GM12891 (cell line): ENCODE measurements at regions not wholly inside any gene's neighbourhood (a gene's known extent, or its start where the extent isn't known, plus 50 kb on each side); places are given as distances from the start of the nearest gene placed in this dataset.
"Not testable (repeated sequence)": the region's sequence is repeated elsewhere in the genome, so short reads cannot be mapped to it uniquely, and the experiment has no call there.

Source experiments
- DNase-seq: peaks from one replicate; pipeline ENCODE4 v3.0.0; 2011; ENCODE audit warnings: low spot score; ENCODE audit not compliant: insufficient read length
- FAIRE-seq: peaks from 2 replicates; lab custom pipeline; 2011; peaks lifted over from hg19 to GRCh38; lab: Jason Lieb, UNC
- PAX5 ChIP-seq: IDR thresholded peaks from 2 replicates; pipeline ENCODE4 v1.6.1; 2011; ENCODE audit warnings: low read length, moderate library complexity, mild to moderate bottlenecking; ENCODE audit not compliant: insufficient read depth, severe bottlenecking
- POLR2A ChIP-seq: IDR thresholded peaks from 2 replicates; pipeline ENCODE4 v1.6.1; 2011; ENCODE audit warnings: low read depth, low read length, control low read depth
- POLR2AphosphoS5 ChIP-seq: IDR thresholded peaks from 2 replicates; pipeline ENCODE4 v1.6.1; 2011; ENCODE audit warnings: low read depth, low read length, control low read depth
- POU2F2 ChIP-seq: IDR thresholded peaks from 2 replicates; pipeline ENCODE4 v1.6.1; 2011; ENCODE audit warnings: low read depth, mild to moderate bottlenecking, control low read depth, low read length, moderate library complexity
- SPI1 ChIP-seq: IDR thresholded peaks from 2 replicates; pipeline ENCODE4 v1.6.1; 2011; ENCODE audit warnings: low read depth, low read length, control low read depth
- TAF1 ChIP-seq: IDR thresholded peaks from 2 replicates; pipeline ENCODE4 v1.6.1; 2011; ENCODE audit warnings: low read depth, low read length, control low read depth

- DNase-seq (no peak), FAIRE-seq (no peak)
- TF ChIP-seq PAX5, result no peak
- no peak for TF ChIP-seq POLR2A
- TF ChIP-seq SPI1, result no peak
- no peak for TF ChIP-seq POU2F2
- TF ChIP-seq TAF1, result no peak
- no peak for TF ChIP-seq POLR2AphosphoS5
Observed at GRCh38 chr15:20386198-20386597, 155.4 kb downstream of the GOLGA6L6 start.

GRCh38 chr15:20380199-20380598 is 161.4 kb downstream of the GOLGA6L6 start:
- DNase-seq, FAIRE-seq: not testable (repeated sequence)

GRCh38 chr15:20376872-20377271 is 164.7 kb downstream of the GOLGA6L6 start:
- TF ChIP-seq TAF1 (no peak), POLR2A (no peak), PAX5 (no peak), POU2F2 (no peak), POLR2AphosphoS5 (no peak), SPI1 (no peak)
- no peak for DNase-seq
- FAIRE-seq, result no peak

GRCh38 chr15:20372416-20372815 is 169.2 kb downstream of the GOLGA6L6 start:
- DNase-seq, FAIRE-seq: not testable (repeated sequence)

GRCh38 chr15:20369500-20369899 is 172.1 kb downstream of the GOLGA6L6 start:
- DNase-seq (no peak), FAIRE-seq (no peak)
- no peak for TF ChIP-seq POLR2AphosphoS5
- no peak for TF ChIP-seq TAF1
- TF ChIP-seq POLR2A, result no peak
- TF ChIP-seq POU2F2, result no peak
- no peak for TF ChIP-seq SPI1
- no peak for TF ChIP-seq PAX5

GRCh38 chr15:20368974-20369373 is 172.6 kb downstream of the GOLGA6L6 start:
- TF ChIP-seq POLR2AphosphoS5 (no peak), SPI1 (no peak), POU2F2 (no peak), PAX5 (no peak)
- no peak for FAIRE-seq
- no peak for DNase-seq

DNA sequence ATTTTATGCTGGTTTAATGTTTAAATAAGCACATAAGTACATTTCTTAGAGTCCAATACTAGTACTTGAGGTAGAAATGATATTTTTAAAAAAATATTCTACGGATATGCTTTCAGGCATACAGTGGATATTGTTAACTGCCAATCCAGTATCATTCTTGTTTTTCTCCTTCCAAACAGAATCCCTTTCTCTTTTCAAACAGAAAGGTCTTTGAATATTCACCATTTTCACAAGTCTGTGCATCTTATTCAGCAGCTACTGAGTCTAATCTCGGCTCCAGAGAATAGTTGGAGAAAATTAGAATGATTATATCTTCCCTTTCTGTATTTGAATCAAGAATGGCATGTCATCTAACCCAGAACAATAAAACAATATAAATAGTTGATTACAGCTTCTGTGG is 174.5 kb downstream of the GOLGA6L6 start:
- no peak for DNase-seq
- TF ChIP-seq POU2F2 (no peak), POLR2AphosphoS5 (no peak), PAX5 (no peak), SPI1 (no peak), POLR2A (no peak), TAF1 (no peak)
- no peak for FAIRE-seq

DNA sequence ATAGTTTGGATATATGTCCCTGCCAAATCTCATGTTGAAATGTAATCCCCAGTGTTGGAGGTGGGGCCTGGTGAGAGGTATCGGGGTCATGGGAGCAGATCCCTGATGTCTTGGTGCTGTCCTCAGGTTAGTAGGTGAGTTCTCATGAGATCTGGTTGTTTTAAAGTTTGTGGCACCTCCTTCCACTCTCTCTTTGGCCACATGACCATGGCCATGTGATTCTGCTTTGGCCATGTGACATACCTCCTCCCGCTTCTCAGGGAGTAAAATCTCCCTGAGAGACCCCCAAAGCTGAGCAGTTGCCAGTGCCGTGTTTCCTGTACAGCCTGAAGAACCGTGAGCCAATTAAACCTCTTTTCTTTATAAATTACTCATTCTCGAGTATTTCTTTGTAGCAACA is 178.0 kb downstream of the GOLGA6L6 start:
- not testable (repeated sequence) for FAIRE-seq, DNase-seq

DNA sequence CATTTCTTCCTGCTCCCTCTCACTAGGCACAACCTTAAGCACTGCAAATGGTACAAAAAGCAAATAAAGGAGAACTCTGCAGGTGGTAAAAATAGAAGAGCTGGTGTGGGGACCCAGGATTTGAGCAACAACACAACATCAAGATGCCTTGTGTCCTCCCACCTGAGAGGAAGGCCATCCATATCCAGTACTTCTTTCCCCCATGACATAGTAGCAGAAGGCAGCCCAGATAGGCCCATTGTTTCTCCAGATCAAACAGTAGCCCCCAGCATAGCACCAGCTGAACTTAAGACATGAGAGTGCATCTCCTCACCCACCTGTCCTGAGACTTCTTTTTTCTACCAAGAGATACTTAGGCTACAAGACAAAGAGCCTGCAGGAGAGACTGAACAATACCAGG is 180.5 kb downstream of the GOLGA6L6 start:
- DNase-seq (no peak), FAIRE-seq (no peak)
- TF ChIP-seq SPI1, result no peak
- no peak for TF ChIP-seq POU2F2
- no peak for TF ChIP-seq POLR2AphosphoS5
- TF ChIP-seq POLR2A, result no peak

GRCh38 chr15:20358779-20359414 is 182.7 kb downstream of the GOLGA6L6 start:
- DNase-seq, result no peak
- no peak for TF ChIP-seq SPI1
- TF ChIP-seq PAX5, result no peak
- no peak for TF ChIP-seq TAF1
- no peak for TF ChIP-seq POLR2AphosphoS5
- TF ChIP-seq POLR2A, result no peak
- TF ChIP-seq POU2F2, result no peak
- no peak for FAIRE-seq

DNA sequence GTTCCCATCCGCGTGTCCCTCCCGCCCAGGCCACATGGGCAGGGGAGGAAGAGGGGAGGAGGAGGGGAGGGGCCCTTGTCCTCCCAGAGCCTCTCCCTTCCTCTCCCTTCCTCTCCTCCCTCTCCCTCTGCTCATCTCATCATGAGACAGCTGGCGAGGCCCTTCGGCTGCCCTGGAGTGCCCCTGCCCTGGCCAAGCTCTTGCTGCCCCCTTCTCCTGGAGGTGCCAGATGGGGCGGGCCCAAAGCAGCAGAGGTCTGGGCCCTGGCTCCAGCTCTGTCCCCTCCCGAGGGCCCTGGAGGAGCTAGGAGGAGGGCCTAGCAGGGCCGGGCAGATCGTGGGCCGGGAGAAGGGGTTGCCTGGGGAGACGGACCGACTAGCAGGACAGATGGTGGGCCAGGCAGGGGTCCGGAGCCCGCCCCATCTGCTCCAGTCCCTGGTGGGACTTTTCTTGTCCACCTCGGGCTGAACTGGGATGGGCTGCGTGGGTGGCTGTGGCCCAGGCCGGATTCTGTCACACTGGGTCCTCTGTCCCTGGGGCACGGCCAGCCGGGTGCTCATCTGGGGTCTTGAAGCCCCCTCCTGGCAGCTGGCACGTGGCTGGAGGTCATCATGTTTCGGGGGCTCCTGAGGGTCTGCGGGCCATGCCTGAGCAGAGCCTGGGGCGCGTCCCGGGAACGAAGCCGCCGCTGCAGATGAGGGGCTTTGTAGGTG is 183.4 kb downstream of the GOLGA6L6 start:
- FAIRE-seq (no peak), DNase-seq (no peak)
- TF ChIP-seq PAX5, result no peak
- no peak for TF ChIP-seq POLR2A
- TF ChIP-seq POLR2AphosphoS5, result no peak
- TF ChIP-seq TAF1, result no peak
- TF ChIP-seq POU2F2, result no peak
- TF ChIP-seq SPI1, result no peak
